Trophoblast cell (in vitro differentiated cells and primary cell): ENCODE measurements at regions not wholly inside any gene's neighbourhood (a gene's known extent, or its start where the extent isn't known, plus 50 kb on each side); places are given as distances from the start of the nearest gene placed in this dataset.

Source experiments
- DNase-seq, 2 donors: peaks; one replicate each; pipeline ENCODE4 v3.0.0-alpha.2; 2016
- H2AFZ ChIP-seq: 2 replicates; pipeline ENCODE4 v1.6.1; 2013; ENCODE audit warnings: low read length, moderate library complexity, mild to moderate bottlenecking; ENCODE audit not compliant: insufficient read depth, poor library complexity
- H2AK5ac ChIP-seq: 2 replicates; pipeline ENCODE4 v1.6.1; 2013; ENCODE audit warnings: mild to moderate bottlenecking, low read length
- H2BK120ac ChIP-seq: 2 replicates; pipeline ENCODE4 v1.6.1; 2013; ENCODE audit warnings: low read length, mild to moderate bottlenecking, moderate library complexity; ENCODE audit not compliant: insufficient read depth, poor library complexity
- H2BK12ac ChIP-seq: 2 replicates; pipeline ENCODE4 v1.6.1; 2013; ENCODE audit warnings: mild to moderate bottlenecking, low read length, moderate library complexity
- H2BK5ac ChIP-seq: 2 replicates; pipeline ENCODE4 v1.6.1; 2013; ENCODE audit warnings: low read length, low read depth, moderate library complexity, mild to moderate bottlenecking; ENCODE audit not compliant: poor library complexity
- H3K14ac ChIP-seq: 2 replicates; pipeline ENCODE4 v1.6.1; 2013; ENCODE audit warnings: mild to moderate bottlenecking, low read length
- H3K18ac ChIP-seq: 2 replicates; pipeline ENCODE4 v1.6.1; 2013; ENCODE audit warnings: mild to moderate bottlenecking, low read length
- H3K23ac ChIP-seq: 2 replicates; pipeline ENCODE4 v1.6.1; 2013; ENCODE audit warnings: low read length
- H3K27ac ChIP-seq: 2 replicates; pipeline ENCODE4 v1.5.1; 2013; ENCODE audit warnings: low read depth, mild to moderate bottlenecking, inconsistent platforms, low read length, moderate library complexity
- H3K27me3 ChIP-seq: 2 replicates; pipeline ENCODE4 v1.6.1; 2013; ENCODE audit warnings: inconsistent platforms, mild to moderate bottlenecking, low read length, moderate library complexity; ENCODE audit not compliant: insufficient read depth
- H3K36me3 ChIP-seq, 2 experiments: 1 replicate in 1 of 2; 2 replicates in 1 of 2; pipeline ENCODE4 v1.6.1; 2013; ENCODE audit warnings: low read length in 2 of 2, mild to moderate bottlenecking in 2 of 2, moderate library complexity in 1 of 2; ENCODE audit not compliant: insufficient read depth in 2 of 2, control insufficient read depth in 1 of 2
- H3K4ac ChIP-seq: 2 replicates; pipeline ENCODE4 v1.6.1; 2013; ENCODE audit warnings: low read depth, mild to moderate bottlenecking, low read length, moderate library complexity
- H3K4me1 ChIP-seq, 2 experiments: 1 replicate in 1 of 2; 2 replicates in 1 of 2; pipeline ENCODE4 v1.6.1; 2013; ENCODE audit warnings: low read length in 2 of 2, mild to moderate bottlenecking in 2 of 2, moderate library complexity in 1 of 2; ENCODE audit not compliant: insufficient read depth in 2 of 2, control insufficient read depth in 1 of 2
- H3K4me2 ChIP-seq: 2 replicates; pipeline ENCODE4 v1.6.1; 2013; ENCODE audit warnings: inconsistent platforms, mild to moderate bottlenecking, low read length, moderate library complexity
- H3K4me3 ChIP-seq: 2 replicates; pipeline ENCODE4 v1.5.1; 2013; ENCODE audit warnings: mild to moderate bottlenecking, low read depth, low read length, inconsistent platforms
- H3K79me1 ChIP-seq: one replicate; pipeline ENCODE4 v1.6.1; 2013; ENCODE audit warnings: low read length
- H3K79me2 ChIP-seq: 2 replicates; pipeline ENCODE4 v1.6.1; 2013; ENCODE audit warnings: low read length, mild to moderate bottlenecking; ENCODE audit not compliant: control insufficient read depth, insufficient read depth, poor library complexity
- H3K9ac ChIP-seq: 2 replicates; pipeline ENCODE4 v1.6.1; 2013; ENCODE audit warnings: mild to moderate bottlenecking, low read length
- H3K9me3 ChIP-seq: 2 replicates; pipeline ENCODE4 v1.6.1; 2013; ENCODE audit warnings: low read depth, mild to moderate bottlenecking, control low read depth, inconsistent platforms, low read length; ENCODE audit not compliant: insufficient read depth
- H4K12ac ChIP-seq: 2 replicates; pipeline ENCODE4 v1.6.1; 2013; ENCODE audit warnings: low read depth, mild to moderate bottlenecking, low read length, moderate library complexity
- H4K8ac ChIP-seq: 2 replicates; pipeline ENCODE4 v1.6.1; 2013; ENCODE audit warnings: low read depth, mild to moderate bottlenecking, low read length, moderate library complexity
- H4K91ac ChIP-seq: one replicate; pipeline ENCODE4 v1.6.1; 2013; ENCODE audit warnings: low read depth, mild to moderate bottlenecking, low read length, moderate library complexity
- WGBS: extraction: QIAGEN DNeasy Blood & Tissue Kit; methylation state at CpG from one replicate; pipeline ENCODE4 v1.1.7; 2013; ENCODE audit warnings: missing lambda C conversion rate; ENCODE audit not compliant: insufficient read length, insufficient coverage; ENCODE audit errors: extremely low coverage; 5-methylcytosine and 5-hydroxymethylcytosine counted together

GRCh38 chr9:80732506-80732905 is 956.8 kb downstream of the TLE1 start:
- H3K18ac ChIP-seq, result no peak overlapping the region
- no peaks in the 10 kb centered on the region for H3K79me1 ChIP-seq
- no peak for DNase-seq
- H3K23ac ChIP-seq, result no peak overlapping the region
- H3K36me3 ChIP-seq, result no peaks in the 10 kb centered on the region
- no peak overlapping the region for H2BK120ac ChIP-seq
- no peak overlapping the region for H4K91ac ChIP-seq
- H3K9ac ChIP-seq, result no peak overlapping the region
- no peaks in the 10 kb centered on the region for H3K27me3 ChIP-seq
- H2AK5ac ChIP-seq, result no peak overlapping the region
- H3K27ac ChIP-seq, result no peak overlapping the region
- H3K4me3 ChIP-seq, result no peak overlapping the region
- no peak overlapping the region for H3K4me2 ChIP-seq
- H4K8ac ChIP-seq, result no peak overlapping the region
- H2BK5ac ChIP-seq, result no peak overlapping the region
- no peak overlapping the region for H2AFZ ChIP-seq
- no peak overlapping the region for H4K12ac ChIP-seq
- no peaks in the 10 kb centered on the region for H3K4me1 ChIP-seq
- no peak overlapping the region for H3K14ac ChIP-seq
- H3K4ac ChIP-seq, result no peak overlapping the region
- no peak overlapping the region for H2BK12ac ChIP-seq
- H3K9me3 ChIP-seq, result peaks cover 4% of the 10 kb centered on the region
- WGBS, result no CpG with 5 or more reads among the region's 2 CpGs
- H3K79me2 ChIP-seq, result no peaks in the 10 kb centered on the region

GRCh38 chr9:80720579-80720978 is 968.8 kb downstream of the TLE1 start:
- Histone ChIP-seq H3K4me2 (no peak overlapping the region), H3K27ac (no peak overlapping the region), H2AFZ (no peak overlapping the region), H3K23ac (no peak overlapping the region), H3K9ac (no peak overlapping the region), H3K27me3 (no peaks in the 10 kb centered on the region), H2BK120ac (no peak overlapping the region), H2BK5ac (no peak overlapping the region), H2AK5ac (no peak overlapping the region), H4K8ac (no peak overlapping the region), H3K4ac (no peak overlapping the region), H3K79me1 (no peaks in the 10 kb centered on the region), H3K18ac (no peak overlapping the region), H3K79me2 (no peaks in the 10 kb centered on the region), H3K36me3 (no peaks in the 10 kb centered on the region), H2BK12ac (no peak overlapping the region), H3K4me1 (no peaks in the 10 kb centered on the region), H3K4me3 (no peak overlapping the region), H3K9me3 (peaks cover 6% of the 10 kb centered on the region), H4K91ac (no peak overlapping the region), H3K14ac (no peak overlapping the region), H4K12ac (no peak overlapping the region)
- WGBS, result no CpG with 5 or more reads among the region's 1 CpG
- DNase-seq, result peak in 1 of 2 donors; percentile 41

- H2BK120ac ChIP-seq, result no peak overlapping the region
- no peak overlapping the region for H2AK5ac ChIP-seq
- H4K8ac ChIP-seq, result no peak overlapping the region
- no peaks in the 10 kb centered on the region for H3K79me1 ChIP-seq
- H3K4ac ChIP-seq, result no peak overlapping the region
- H4K91ac ChIP-seq, result no peak overlapping the region
- no peaks in the 10 kb centered on the region for H3K27me3 ChIP-seq
- H4K12ac ChIP-seq, result no peak overlapping the region
- H3K79me2 ChIP-seq, result no peaks in the 10 kb centered on the region
- H3K9me3 ChIP-seq, result no peaks in the 10 kb centered on the region
- no peaks in the 10 kb centered on the region for H3K4me1 ChIP-seq
- no peak for DNase-seq
- no peak overlapping the region for H3K4me3 ChIP-seq
- no peak overlapping the region for H3K9ac ChIP-seq
- no peak overlapping the region for H3K4me2 ChIP-seq
- no peak overlapping the region for H2AFZ ChIP-seq
- H3K36me3 ChIP-seq, result no peaks in the 10 kb centered on the region
- no peak overlapping the region for H3K18ac ChIP-seq
- H2BK12ac ChIP-seq, result no peak overlapping the region
- no peak overlapping the region for H3K14ac ChIP-seq
- no peak overlapping the region for H2BK5ac ChIP-seq
- H3K23ac ChIP-seq, result no peak overlapping the region
- H3K27ac ChIP-seq, result no peak overlapping the region
Observed at GRCh38 chr9:80707120-80707519, 982.2 kb downstream of the TLE1 start.

GRCh38 chr9:80701061-80701460 is 988.3 kb downstream of the TLE1 start:
- no peak for DNase-seq
- no peaks in the 10 kb centered on the region for H3K36me3 ChIP-seq

More at GRCh38 chr9:80701061-80701460, 988.3 kb downstream of the TLE1 start:
- no peak overlapping the region for H3K23ac ChIP-seq
- H3K4ac ChIP-seq, result no peak overlapping the region
- no peaks in the 10 kb centered on the region for H3K4me1 ChIP-seq
- H3K18ac ChIP-seq, result no peak overlapping the region
- H3K4me2 ChIP-seq, result no peak overlapping the region
- H3K9ac ChIP-seq, result no peak overlapping the region
- H2AFZ ChIP-seq, result no peak overlapping the region
- no peak overlapping the region for H2AK5ac ChIP-seq
- no peak overlapping the region for H4K12ac ChIP-seq
- peaks cover 7% of the 10 kb centered on the region for H3K79me1 ChIP-seq
- H4K91ac ChIP-seq, result no peak overlapping the region
- no peak overlapping the region for H2BK120ac ChIP-seq
- H2BK5ac ChIP-seq, result no peak overlapping the region
- no peak overlapping the region for H3K14ac ChIP-seq
- no peaks in the 10 kb centered on the region for H3K9me3 ChIP-seq
- no peak overlapping the region for H3K27ac ChIP-seq
- H3K79me2 ChIP-seq, result no peaks in the 10 kb centered on the region
- H2BK12ac ChIP-seq, result no peak overlapping the region
- no peak overlapping the region for H4K8ac ChIP-seq
- H3K27me3 ChIP-seq, result no peaks in the 10 kb centered on the region
- no peak overlapping the region for H3K4me3 ChIP-seq
